ENCODE measurements at regions not wholly inside any gene's neighbourhood (a gene's known extent, or its start where the extent isn't known, plus 50 kb on each side); places are given as distances from the start of the nearest gene placed in this dataset.

DNA sequence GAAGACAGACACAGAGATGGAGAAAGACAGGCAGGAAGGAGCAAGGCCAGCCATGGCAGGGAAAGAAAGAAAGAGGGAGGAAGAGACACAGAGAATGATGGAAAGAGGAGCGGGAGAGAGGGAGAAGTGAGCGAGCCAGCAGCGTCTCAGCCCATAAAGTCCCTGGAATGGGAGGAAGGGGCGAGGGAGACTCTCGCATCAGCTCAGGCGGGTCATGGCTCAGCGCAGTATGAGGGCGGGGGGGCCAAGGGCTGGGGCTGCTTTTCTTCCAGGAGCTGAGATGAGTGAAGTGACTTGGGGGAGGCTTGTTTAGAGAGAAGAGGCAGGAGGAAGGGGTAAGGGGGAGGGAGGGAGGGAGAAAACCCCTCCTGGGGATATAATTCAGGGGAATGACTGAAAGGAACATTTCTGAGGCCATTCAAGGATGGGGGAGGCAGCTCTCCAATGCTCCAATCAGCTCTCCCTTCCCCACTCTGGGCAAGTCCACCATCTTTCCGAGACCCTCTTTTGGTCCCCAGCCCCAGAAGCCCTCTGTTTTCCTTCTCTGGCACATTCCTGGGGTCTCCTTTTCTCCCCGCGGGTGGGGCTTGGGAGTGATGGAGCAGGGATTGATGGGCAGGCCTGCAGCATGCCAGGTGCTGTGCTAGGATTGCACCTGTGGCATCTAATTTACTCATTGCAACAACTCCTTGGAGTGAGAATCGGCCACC, 87.9 kb downstream of the HIF1AN start:
- Mint-ChIP-seq H3K4me1 (peaks cover 4% of the 10 kb centered on the region), H3K4me3 (no peak overlapping the region), H3K27ac (peak overlapping the region in 2 of 3 experiments; percentile 17 to 47), H3K27me3 (ENCODE audit: low read depth) (peaks cover 45% of the 10 kb centered on the region), H3K36me3 (ENCODE audit: low read depth) (no peaks in the 10 kb centered on the region), H3K9me3 (no peaks in the 10 kb centered on the region)
- TF ChIP-seq, protein P1, sequence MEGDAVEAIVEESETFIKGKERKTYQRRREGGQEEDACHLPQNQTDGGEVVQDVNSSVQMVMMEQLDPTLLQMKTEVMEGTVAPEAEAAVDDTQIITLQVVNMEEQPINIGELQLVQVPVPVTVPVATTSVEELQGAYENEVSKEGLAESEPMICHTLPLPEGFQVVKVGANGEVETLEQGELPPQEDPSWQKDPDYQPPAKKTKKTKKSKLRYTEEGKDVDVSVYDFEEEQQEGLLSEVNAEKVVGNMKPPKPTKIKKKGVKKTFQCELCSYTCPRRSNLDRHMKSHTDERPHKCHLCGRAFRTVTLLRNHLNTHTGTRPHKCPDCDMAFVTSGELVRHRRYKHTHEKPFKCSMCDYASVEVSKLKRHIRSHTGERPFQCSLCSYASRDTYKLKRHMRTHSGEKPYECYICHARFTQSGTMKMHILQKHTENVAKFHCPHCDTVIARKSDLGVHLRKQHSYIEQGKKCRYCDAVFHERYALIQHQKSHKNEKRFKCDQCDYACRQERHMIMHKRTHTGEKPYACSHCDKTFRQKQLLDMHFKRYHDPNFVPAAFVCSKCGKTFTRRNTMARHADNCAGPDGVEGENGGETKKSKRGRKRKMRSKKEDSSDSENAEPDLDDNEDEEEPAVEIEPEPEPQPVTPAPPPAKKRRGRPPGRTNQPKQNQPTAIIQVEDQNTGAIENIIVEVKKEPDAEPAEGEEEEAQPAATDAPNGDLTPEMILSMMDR (IDR thresholded peaks at IDR 0.05; ENCODE audit: unreplicated experiment in 3 of 3), result no peak

GRCh38 chr10:100624298-100624697, 88.6 kb downstream of the HIF1AN start:
- Mint-ChIP-seq H3K36me3 (ENCODE audit: low read depth) (no peaks in the 10 kb centered on the region), H3K4me3 (no peak overlapping the region), H3K27me3 (ENCODE audit: low read depth) (peaks cover 43% of the 10 kb centered on the region), H3K27ac (no peak overlapping the region), H3K9me3 (no peaks in the 10 kb centered on the region), H3K4me1 (peaks cover 4% of the 10 kb centered on the region)
- TF ChIP-seq, protein P1 (IDR thresholded peaks at IDR 0.05; ENCODE audit: unreplicated experiment in 3 of 3), result no peak

- Mint-ChIP-seq H3K4me1 (peaks cover 4% of the 10 kb centered on the region), H3K27ac (no peak overlapping the region), H3K4me3 (no peak overlapping the region), H3K9me3 (no peaks in the 10 kb centered on the region), H3K36me3 (ENCODE audit: low read depth) (no peaks in the 10 kb centered on the region), H3K27me3 (ENCODE audit: low read depth) (peaks cover 33% of the 10 kb centered on the region)
- TF ChIP-seq, protein P1 (IDR thresholded peaks at IDR 0.05; ENCODE audit: unreplicated experiment in 3 of 3), result no peak
Measured at GRCh38 chr10:100625816-100626215, 90.1 kb downstream of the HIF1AN start.

GRCh38 chr10:100628061-100628460, 92.3 kb downstream of the HIF1AN start:
- Mint-ChIP-seq H3K36me3 (ENCODE audit: low read depth) (no peaks in the 10 kb centered on the region), H3K9me3 (no peaks in the 10 kb centered on the region), H3K27me3 (ENCODE audit: low read depth) (peaks cover 29% of the 10 kb centered on the region), H3K4me1 (peaks cover under 1% of the 10 kb centered on the region), H3K27ac (no peak overlapping the region), H3K4me3 (no peak overlapping the region)
- TF ChIP-seq, protein P1 (IDR thresholded peaks at IDR 0.05; ENCODE audit: unreplicated experiment in 3 of 3), result no peak

- Mint-ChIP-seq H3K4me3 (no peak overlapping the region), H3K4me1 (no peaks in the 10 kb centered on the region), H3K36me3 (ENCODE audit: low read depth) (no peaks in the 10 kb centered on the region), H3K27me3 (ENCODE audit: low read depth) (peaks cover 27% of the 10 kb centered on the region), H3K27ac (no peak overlapping the region), H3K9me3 (no peaks in the 10 kb centered on the region)
- TF ChIP-seq, protein P1 (IDR thresholded peaks at IDR 0.05; ENCODE audit: unreplicated experiment in 3 of 3), result no peak
Measured at GRCh38 chr10:100631192-100631591, 95.4 kb downstream of the HIF1AN start.

DNA sequence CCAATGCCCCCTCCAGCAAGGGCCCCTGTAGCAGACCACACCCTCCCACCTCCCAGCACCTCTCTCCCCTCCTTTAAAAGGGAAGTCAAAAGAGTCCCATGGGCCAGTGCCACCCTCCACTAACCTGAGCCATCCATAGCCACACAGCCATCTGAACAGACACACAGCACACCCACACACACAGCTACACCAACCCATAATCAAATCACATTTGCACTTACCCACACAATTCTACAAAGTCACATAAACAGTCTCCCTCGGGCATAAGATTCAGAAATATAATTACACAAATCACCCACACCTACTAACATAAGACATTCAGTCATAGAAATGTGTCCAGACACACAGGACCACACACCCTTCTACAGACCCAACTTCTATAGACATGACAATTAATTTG, 96.3 kb downstream of the HIF1AN start:
- H3K4me3 Mint-ChIP-seq, result no peak overlapping the region
- H3K27me3 Mint-ChIP-seq (ENCODE audit: low read depth), result peaks cover 27% of the 10 kb centered on the region
- TF ChIP-seq, protein P1 (IDR thresholded peaks at IDR 0.05; ENCODE audit: unreplicated experiment in 3 of 3), result no peak
- no peaks in the 10 kb centered on the region for H3K4me1 Mint-ChIP-seq
- no peaks in the 10 kb centered on the region for H3K36me3 Mint-ChIP-seq (ENCODE audit: low read depth)
- H3K27ac Mint-ChIP-seq, result no peak overlapping the region
- no peaks in the 10 kb centered on the region for H3K9me3 Mint-ChIP-seq
